Inferior parietal cortex (tissue), 1 donor: ENCODE measurements at regions not wholly inside any gene's neighbourhood (a gene's known extent, or its start where the extent isn't known, plus 50 kb on each side); places are given as distances from the start of the nearest gene placed in this dataset.

Source experiments
- DNase-seq: peaks from one replicate; pipeline ENCODE4 v3.0.0-alpha.2; 2016; ENCODE audit errors: extremely low spot score

- DNase-seq = no peak
Measured at GRCh38 chr4:111855308-111855707, 289.9 kb upstream of the FAM241A start.

GRCh38 chr4:111864066-111864465 is 281.2 kb upstream of the FAM241A start:
- no peak for DNase-seq

- no peak for DNase-seq
Measured at GRCh38 chr4:111869339-111869738, 275.9 kb upstream of the FAM241A start.

GRCh38 chr4:111871802-111872201 is 273.5 kb upstream of the FAM241A start:
- no peak for DNase-seq

- DNase-seq = no peak
Measured at GRCh38 chr4:111873801-111874200, 271.5 kb upstream of the FAM241A start.

GRCh38 chr4:111879539-111879938 is 265.7 kb upstream of the FAM241A start:
- no peak for DNase-seq

- no peak for DNase-seq
Measured at GRCh38 chr4:111880116-111880515, 265.1 kb upstream of the FAM241A start.

- no peak for DNase-seq
Measured at GRCh38 chr4:111883557-111883999, 261.7 kb upstream of the FAM241A start.

GRCh38 chr4:111890412-111890811 is 254.8 kb upstream of the FAM241A start:
- DNase-seq = no peak

GRCh38 chr4:111905511-111905910 is 239.7 kb upstream of the FAM241A start:
- DNase-seq = no peak

- no peak for DNase-seq
Measured at GRCh38 chr4:111919639-111920038, 225.6 kb upstream of the FAM241A start.

- DNase-seq = no peak
Measured at GRCh38 chr4:111921714-111922113, 223.5 kb upstream of the FAM241A start.

- DNase-seq = no peak
Measured at GRCh38 chr4:111923786-111924185, 221.5 kb upstream of the FAM241A start.

GRCh38 chr4:111924696-111925095 is 220.6 kb upstream of the FAM241A start:
- DNase-seq = no peak

- no peak for DNase-seq
Measured at GRCh38 chr4:111930659-111931058, 214.6 kb upstream of the FAM241A start.

- no peak for DNase-seq
Measured at GRCh38 chr4:111933703-111934102, 211.6 kb upstream of the FAM241A start.

GRCh38 chr4:111934314-111934713 is 210.9 kb upstream of the FAM241A start:
- no peak for DNase-seq

GRCh38 chr4:111937368-111937767 is 207.9 kb upstream of the FAM241A start:
- peak; percentile 17 for DNase-seq

- no peak for DNase-seq
Measured at GRCh38 chr4:111941957-111942356, 203.3 kb upstream of the FAM241A start.

GRCh38 chr4:111943796-111944203 is 201.5 kb upstream of the FAM241A start:
- DNase-seq = no peak

- DNase-seq = no peak
Measured at GRCh38 chr4:111945014-111945413, 200.2 kb upstream of the FAM241A start.

GRCh38 chr4:111946800-111947199 is 198.5 kb upstream of the FAM241A start:
- DNase-seq = no peak

GRCh38 chr4:111952688-111953087 is 192.6 kb upstream of the FAM241A start:
- DNase-seq = no peak

GRCh38 chr4:111954550-111954949 is 190.7 kb upstream of the FAM241A start:
- DNase-seq = no peak

GRCh38 chr4:111955001-111955400 is 190.3 kb upstream of the FAM241A start:
- no peak for DNase-seq
